GM06990 (cell line): ENCODE measurements at regions not wholly inside any gene's neighbourhood (a gene's known extent, or its start where the extent isn't known, plus 50 kb on each side); places are given as distances from the start of the nearest gene placed in this dataset.

Experiments used
- DNase-seq: peaks from one replicate; pipeline ENCODE4 v3.0.0-alpha.2; 2011; ENCODE audit not compliant: insufficient read length; ENCODE audit errors: extremely low read depth
- H3K27me3 ChIP-seq: replicated peaks from 2 replicates; pipeline ENCODE4 v1.6.0; 2011; ENCODE audit warnings: low read length; ENCODE audit not compliant: control insufficient read depth, insufficient read depth
- H3K36me3 ChIP-seq: 2 replicates; pipeline ENCODE4 v1.5.1; 2011; ENCODE audit warnings: low read length; ENCODE audit not compliant: control insufficient read depth, insufficient read depth
- H3K4me3 ChIP-seq: replicated peaks from 2 replicates; pipeline ENCODE4 v1.5.1; 2011; ENCODE audit warnings: low read depth, mild to moderate bottlenecking, control low read depth, low read length
- TF ChIP-seq, protein P1 (sequence below): IDR thresholded peaks from 2 replicates; pipeline ENCODE4 v1.5.1; 2011; ENCODE audit warnings: low read length, control low read depth, mild to moderate bottlenecking, inconsistent platforms; ENCODE audit not compliant: insufficient read depth, poor library complexity, severe bottlenecking

DNA sequence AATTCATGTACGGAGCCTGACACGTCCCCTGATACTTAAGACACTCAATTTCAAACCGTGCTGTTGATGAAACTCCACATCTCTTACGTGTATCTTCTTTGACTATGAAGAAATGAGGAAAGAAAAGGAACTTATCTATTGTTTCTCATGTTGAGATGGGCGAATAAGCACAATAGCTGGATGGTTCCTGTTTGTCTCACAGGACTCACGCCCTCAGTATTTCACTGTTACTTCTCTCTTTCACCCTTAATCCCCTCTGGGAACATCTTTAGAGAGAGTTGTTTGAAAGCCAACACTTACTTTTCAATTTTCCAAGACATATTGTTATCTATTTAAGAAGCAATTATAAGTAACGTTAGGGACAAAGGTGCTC, 99.8 kb downstream of the COPS8 start:
- no peaks in the 10 kb centered on the region; the same call in 1 of the 2 replicates for H3K27me3 ChIP-seq
- no peaks in the 10 kb centered on the region for H3K36me3 ChIP-seq
- DNase-seq = no peak
- TF ChIP-seq, protein P1, sequence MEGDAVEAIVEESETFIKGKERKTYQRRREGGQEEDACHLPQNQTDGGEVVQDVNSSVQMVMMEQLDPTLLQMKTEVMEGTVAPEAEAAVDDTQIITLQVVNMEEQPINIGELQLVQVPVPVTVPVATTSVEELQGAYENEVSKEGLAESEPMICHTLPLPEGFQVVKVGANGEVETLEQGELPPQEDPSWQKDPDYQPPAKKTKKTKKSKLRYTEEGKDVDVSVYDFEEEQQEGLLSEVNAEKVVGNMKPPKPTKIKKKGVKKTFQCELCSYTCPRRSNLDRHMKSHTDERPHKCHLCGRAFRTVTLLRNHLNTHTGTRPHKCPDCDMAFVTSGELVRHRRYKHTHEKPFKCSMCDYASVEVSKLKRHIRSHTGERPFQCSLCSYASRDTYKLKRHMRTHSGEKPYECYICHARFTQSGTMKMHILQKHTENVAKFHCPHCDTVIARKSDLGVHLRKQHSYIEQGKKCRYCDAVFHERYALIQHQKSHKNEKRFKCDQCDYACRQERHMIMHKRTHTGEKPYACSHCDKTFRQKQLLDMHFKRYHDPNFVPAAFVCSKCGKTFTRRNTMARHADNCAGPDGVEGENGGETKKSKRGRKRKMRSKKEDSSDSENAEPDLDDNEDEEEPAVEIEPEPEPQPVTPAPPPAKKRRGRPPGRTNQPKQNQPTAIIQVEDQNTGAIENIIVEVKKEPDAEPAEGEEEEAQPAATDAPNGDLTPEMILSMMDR = no peak
- no peak overlapping the region for H3K4me3 ChIP-seq

DNA sequence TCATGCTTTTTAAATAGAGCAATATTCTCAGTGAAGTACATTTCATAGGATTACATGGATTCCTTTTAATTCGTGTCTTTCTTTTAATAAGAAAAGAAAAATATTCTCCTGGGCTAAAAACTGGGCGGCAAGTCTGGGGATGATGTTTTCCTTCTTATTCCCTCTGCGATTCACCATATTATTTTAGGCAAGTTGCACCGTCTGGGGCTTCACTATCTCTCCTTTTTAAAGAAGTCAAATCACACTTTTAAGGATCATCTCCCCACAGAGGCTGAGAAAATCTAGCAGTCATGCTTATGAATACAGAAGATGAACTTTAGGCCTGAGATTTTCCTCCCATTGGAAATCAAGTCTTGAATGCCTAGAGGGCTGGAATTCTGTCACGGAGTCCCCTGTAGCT, 104.1 kb downstream of the COPS8 start:
- no peaks in the 10 kb centered on the region for H3K27me3 ChIP-seq
- H3K4me3 ChIP-seq = no peak overlapping the region
- DNase-seq = no peak
- TF ChIP-seq, protein P1 = no peak
- no peaks in the 10 kb centered on the region for H3K36me3 ChIP-seq

DNA sequence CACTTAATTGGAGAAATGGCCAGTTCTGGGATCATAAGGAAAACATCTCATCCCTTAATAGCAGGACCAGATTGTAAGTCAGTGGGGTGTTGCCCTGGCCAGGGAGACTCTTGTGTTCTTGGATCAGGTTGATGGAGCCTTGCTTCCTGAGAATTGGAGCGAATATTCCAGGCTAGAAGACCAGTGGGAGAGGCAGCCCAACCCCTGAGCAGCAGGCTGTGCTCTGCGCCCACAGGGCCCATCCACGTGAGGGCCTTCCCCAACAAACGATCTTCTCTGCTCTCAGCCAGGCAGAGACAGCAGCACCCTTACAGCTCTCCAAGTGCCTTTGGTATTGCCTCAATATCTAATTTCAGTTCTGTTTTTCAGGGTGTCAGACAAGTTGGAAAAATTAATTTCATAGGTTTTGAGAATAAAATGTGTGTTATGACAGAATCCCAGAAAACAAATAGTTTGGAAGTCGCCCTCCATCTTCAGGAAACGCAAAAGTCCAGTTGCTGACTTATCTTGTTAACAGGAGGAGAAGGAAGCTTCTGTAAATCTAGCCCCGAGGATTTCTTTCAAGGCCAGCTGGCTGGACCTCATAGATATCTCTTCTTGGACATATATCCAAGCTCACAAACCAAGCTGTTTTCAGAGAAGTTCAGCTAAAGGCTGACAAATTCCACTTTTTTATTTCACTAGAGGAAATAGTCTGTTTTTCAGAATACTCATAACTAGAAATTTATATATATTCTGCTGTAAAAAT, 105.5 kb downstream of the COPS8 start:
- no peak overlapping the region for H3K4me3 ChIP-seq
- H3K27me3 ChIP-seq = no peaks in the 10 kb centered on the region; the same call in 1 of the 2 replicates
- no peaks in the 10 kb centered on the region for H3K36me3 ChIP-seq
- TF ChIP-seq, protein P1 = no peak
- no peak for DNase-seq

DNA sequence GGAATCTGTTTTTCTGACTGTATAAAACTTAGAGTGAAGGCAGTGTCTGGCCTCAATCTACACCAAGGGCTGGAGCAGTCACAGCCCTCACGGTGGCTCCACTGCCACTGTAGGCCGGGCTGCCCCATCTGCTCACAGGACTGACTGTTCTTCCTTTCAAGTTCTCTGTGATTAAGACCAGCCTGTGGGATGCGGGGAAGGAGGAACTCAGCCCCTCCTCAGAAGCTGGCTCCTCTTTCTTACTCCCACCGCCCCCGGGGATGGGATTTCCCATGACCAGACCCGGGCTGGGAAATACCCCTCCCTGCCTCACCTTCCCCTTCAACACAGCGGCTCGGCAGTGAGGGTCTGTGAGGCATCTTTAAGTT, 106.0 kb downstream of the COPS8 start:
- TF ChIP-seq, protein P1 = no peak
- Histone ChIP-seq H3K36me3 (no peaks in the 10 kb centered on the region), H3K27me3 (no peaks in the 10 kb centered on the region; the same call in 1 of the 2 replicates), H3K4me3 (no peak overlapping the region)
- DNase-seq = no peak

DNA sequence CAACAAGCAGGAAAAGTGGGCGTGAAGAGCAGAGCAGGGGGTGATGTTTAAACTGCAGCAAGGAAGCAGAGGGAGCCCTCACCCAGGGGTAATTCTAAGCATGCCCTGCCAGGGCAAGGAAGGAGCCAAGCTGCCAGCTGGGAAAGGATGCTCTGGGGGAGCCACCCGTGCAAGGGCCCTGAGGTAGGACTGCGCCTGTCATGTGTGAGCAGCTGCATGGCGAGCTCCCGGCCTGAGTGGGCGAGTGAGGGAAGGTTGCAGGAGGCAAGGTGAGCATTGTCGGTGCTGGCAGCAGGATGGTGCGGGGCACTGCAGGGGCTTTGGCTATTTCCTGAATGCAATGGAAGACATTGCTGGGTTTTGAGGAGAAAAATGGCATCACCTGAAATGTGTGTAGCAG, 107.2 kb downstream of the COPS8 start:
- no peaks in the 10 kb centered on the region for H3K36me3 ChIP-seq
- TF ChIP-seq, protein P1 = no peak
- H3K4me3 ChIP-seq = no peak overlapping the region
- DNase-seq = no peak
- H3K27me3 ChIP-seq = no peaks in the 10 kb centered on the region; the same call in 1 of the 2 replicates
